HepG2 (cell line): ENCODE measurements at regions not wholly inside any gene's neighbourhood (a gene's known extent, or its start where the extent isn't known, plus 50 kb on each side); places are given as distances from the start of the nearest gene placed in this dataset.

ENCODE experiments used
- ATAC-seq: fragments of 200-7000 bp; cut with Tn5 transposase; 3 replicates; pipeline ENCODE4 v1.9.1; 2020; ENCODE audit warnings: mild to moderate bottlenecking, moderate library complexity
- BruUV-seq: library from RNA; stranded (reverse); fragments of 400-500 nt; replicated peaks from 2 replicates; lab custom pipeline; 2021; lab: Mats Ljungman, UMichigan
- CTCF ChIA-PET: fragments of 300-600 bp; formaldehyde crosslinking; extraction: SDS; loops from one replicate; lab custom pipeline; 2021; ENCODE audit warnings: low total read pairs, inconsistent platforms, low intra/inter-chr PET ratio; lab: Yijun Ruan, JAX
- POLR2A ChIA-PET: fragments of 350-600 bp; sonication (Branson Sonifier 250); formaldehyde crosslinking; loops from one replicate; lab custom pipeline; 2020; ENCODE audit warnings: antibody characterized with exemption, inconsistent platforms; lab: Yijun Ruan, JAX
- DNase-seq: peaks from one replicate; pipeline ENCODE4 v3.0.0-alpha.2; 2015; ENCODE audit warnings: low spot score
- FAIRE-seq: peaks from 3 replicates; lab custom pipeline; 2011; peaks lifted over from hg19 to GRCh38; lab: Jason Lieb, UNC
- H2AFZ ChIP-seq: one replicate; pipeline ENCODE4 v1.6.1; 2011; ENCODE audit warnings: low read length, inconsistent platforms
- H3K27ac ChIP-seq: fragments of 300-600 bp; 3 replicates; pipeline ENCODE4 v1.8.0; 2011; ENCODE audit warnings: mixed run types, mild to moderate bottlenecking, mixed read lengths, low read length, inconsistent platforms; ENCODE audit not compliant: insufficient read depth; ENCODE audit errors: extremely low read length
- H3K27me3 ChIP-seq, 2 experiments: fragments of 200-600 bp in 1 of 2; 2 replicates in 1 of 2; 3 replicates in 1 of 2; pipeline versions ENCODE4 v1.6.0 to v1.8.0; 2011; ENCODE audit warnings: low read length in 2 of 2, mild to moderate bottlenecking in 2 of 2, moderate library complexity in 2 of 2, inconsistent platforms in 1 of 2; ENCODE audit not compliant: insufficient read depth in 2 of 2, control insufficient read depth in 1 of 2
- H3K36me3 ChIP-seq, 2 experiments: fragments of 200-600 bp in 1 of 2; replicated peaks in 1 of 2; 2 replicates in 1 of 2; 3 replicates in 1 of 2; pipeline versions ENCODE4 v1.5.1 to v1.8.0; 2011; ENCODE audit warnings: low read length in 2 of 2, inconsistent platforms in 1 of 2; ENCODE audit not compliant: insufficient read depth in 2 of 2, control insufficient read depth in 1 of 2
- H3K4me1 ChIP-seq: 2 replicates; pipeline ENCODE4 v1.5.1; 2012; ENCODE audit warnings: low read length, inconsistent platforms; ENCODE audit not compliant: insufficient read depth
- H3K4me2 ChIP-seq: 2 replicates; pipeline ENCODE4 v1.6.0; 2011; ENCODE audit warnings: low read depth, low read length, inconsistent platforms
- H3K4me3 ChIP-seq, 3 experiments: fragments of 200-600 bp in 1 of 3; sonication (generic), shearing (Covaris generic) in 1 of 3; replicated peaks in 1 of 3; 2 replicates each; pipeline ENCODE4 v1.5.1; 2011 to 2016; ENCODE audit warnings: low read length in 3 of 3, inconsistent platforms in 2 of 3, low read depth in 2 of 3, mild to moderate bottlenecking in 2 of 3, control low read depth in 1 of 3, mixed read lengths in 1 of 3; ENCODE audit not compliant: insufficient read depth in 1 of 3
- H3K79me2 ChIP-seq: one replicate; pipeline ENCODE4 v1.6.1; 2011; ENCODE audit warnings: low read length, inconsistent platforms; ENCODE audit not compliant: insufficient read depth
- H3K9ac ChIP-seq: 2 replicates; pipeline ENCODE4 v1.6.0; 2011; ENCODE audit warnings: mild to moderate bottlenecking, low read depth, low read length, inconsistent platforms; ENCODE audit not compliant: insufficient read depth
- H3K9me3 ChIP-seq: 2 replicates; pipeline ENCODE4 v1.5.1; 2012; ENCODE audit warnings: mild to moderate bottlenecking, low read length
- H4K20me1 ChIP-seq: 2 replicates; pipeline ENCODE4 v1.6.0; 2011; ENCODE audit warnings: inconsistent platforms, mild to moderate bottlenecking, low read length, moderate library complexity; ENCODE audit not compliant: insufficient read depth
- DZIP1 ChIP-seq: sonication (generic); formaldehyde crosslinking; IDR thresholded peaks from 2 replicates; pipeline ENCODE4 v1.5.0; 2020; ENCODE audit warnings: mild to moderate bottlenecking, missing genetic modification reagents
- GATAD1 ChIP-seq: IDR thresholded peaks from 2 replicates; pipeline ENCODE4 v1.6.1; 2016; ENCODE audit warnings: missing genetic modification reagents, missing compliant biosample characterization
- HMG20B ChIP-seq: conservative IDR thresholded peaks from 2 replicates; pipeline ENCODE4 v1.6.1; 2016; ENCODE audit warnings: missing genetic modification reagents, missing compliant biosample characterization
- HOXA5 ChIP-seq: sonication (generic); formaldehyde crosslinking; IDR thresholded peaks from 2 replicates; pipeline ENCODE4 v1.4.0; 2020; ENCODE audit warnings: missing genetic modification reagents
- MED13 ChIP-seq: sonication (generic); formaldehyde crosslinking; IDR thresholded peaks from 2 replicates; pipeline ENCODE4 v1.5.0; 2020; ENCODE audit warnings: missing genetic modification reagents
- NFIB ChIP-seq: sonication (generic); formaldehyde crosslinking; IDR thresholded peaks from 2 replicates; pipeline ENCODE4 v1.9.0; 2021; ENCODE audit warnings: missing genetic modification reagents, mild to moderate bottlenecking, borderline replicate concordance
- POLR2A ChIP-seq, 2 experiments: IDR thresholded peaks; 2 replicates each; pipeline ENCODE4 v1.6.1; 2011; ENCODE audit warnings: low read depth in 2 of 2, low read length in 2 of 2, mild to moderate bottlenecking in 1 of 2, moderate library complexity in 1 of 2; ENCODE audit not compliant: insufficient read depth in 1 of 2
- TBP ChIP-seq: sonication (generic); formaldehyde crosslinking; IDR thresholded peaks from 2 replicates; pipeline ENCODE4 v1.5.0; 2020; ENCODE audit warnings: missing genetic modification reagents
- ZNF414 ChIP-seq: sonication (generic); formaldehyde crosslinking; IDR thresholded peaks from 2 replicates; pipeline ENCODE4 v1.5.0; 2020; ENCODE audit warnings: missing genetic modification reagents
- ZNF614 ChIP-seq: IDR thresholded peaks from 2 replicates; pipeline ENCODE4 v1.6.1; 2018; ENCODE audit warnings: missing biosample characterization, missing genetic modification reagents, inconsistent platforms, borderline replicate concordance
- ZNF720 ChIP-seq: sonication (generic); formaldehyde crosslinking; IDR thresholded peaks from 2 replicates; pipeline ENCODE4 v1.4.0; 2020; ENCODE audit warnings: missing genetic modification reagents
- ZNF776 ChIP-seq: sonication (generic); formaldehyde crosslinking; IDR thresholded peaks from 2 replicates; pipeline ENCODE4 v1.4.0; 2020; ENCODE audit warnings: mild to moderate bottlenecking, missing genetic modification reagents
- WGBS: methylation state at CpG from one replicate; pipeline ENCODE4 v1.1.6; 2017; ENCODE audit warnings: low lambda C conversion rate; 5-methylcytosine and 5-hydroxymethylcytosine counted together
- in situ Hi-C: cut with HindIII; loops from 2 replicates; pipeline ENCODE4 v1.10.0; 2017; ENCODE audit warnings: low pct_unique_long_range_greater_than_20kb; ENCODE audit not compliant: extremely low pct_ligation_motif_present
- intact Hi-C: fragments of 100-400 bp; cut with micrococcal nuclease; formaldehyde crosslinking; loops from one replicate; pipeline ENCODE4 v1.10.0; 2022; ENCODE audit not compliant: unreplicated experiment
- TF ChIP-seq, protein P1 (sequence below): sonication (generic); formaldehyde crosslinking; IDR thresholded peaks from 2 replicates; pipeline ENCODE4 v1.8.0; 2022; ENCODE audit warnings: missing genetic modification reagents, low read depth, mild to moderate bottlenecking, borderline replicate concordance
- TF ChIP-seq, protein P2 (sequence below): sonication (generic); formaldehyde crosslinking; IDR thresholded peaks from 2 replicates; pipeline ENCODE4 v1.4.0; 2020; ENCODE audit warnings: missing genetic modification reagents, mild to moderate bottlenecking, borderline replicate concordance

DNA sequence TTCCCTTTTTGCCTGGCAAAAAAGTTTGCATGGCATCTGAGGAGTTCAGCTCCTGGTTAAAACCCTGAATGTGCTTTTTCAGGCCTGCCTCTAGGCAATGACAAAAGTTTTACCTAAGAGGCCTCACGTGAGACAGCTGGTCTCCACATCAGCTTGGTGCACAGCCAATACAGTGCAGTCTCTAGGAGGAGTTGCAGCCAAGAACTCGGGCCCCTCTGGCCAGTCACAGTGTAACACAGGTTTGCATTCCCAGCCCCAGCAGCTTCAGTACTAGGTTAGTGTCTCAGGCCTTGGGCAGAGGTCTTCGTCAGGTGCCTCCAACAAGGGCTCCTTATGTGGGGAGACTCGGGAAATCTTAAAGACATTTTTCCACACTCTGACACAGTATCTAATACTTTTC is 771.7 kb downstream of the SORCS1 start (continued):
- no peak for TF ChIP-seq HMG20B (CRISPR knock-in tag)

DNA sequence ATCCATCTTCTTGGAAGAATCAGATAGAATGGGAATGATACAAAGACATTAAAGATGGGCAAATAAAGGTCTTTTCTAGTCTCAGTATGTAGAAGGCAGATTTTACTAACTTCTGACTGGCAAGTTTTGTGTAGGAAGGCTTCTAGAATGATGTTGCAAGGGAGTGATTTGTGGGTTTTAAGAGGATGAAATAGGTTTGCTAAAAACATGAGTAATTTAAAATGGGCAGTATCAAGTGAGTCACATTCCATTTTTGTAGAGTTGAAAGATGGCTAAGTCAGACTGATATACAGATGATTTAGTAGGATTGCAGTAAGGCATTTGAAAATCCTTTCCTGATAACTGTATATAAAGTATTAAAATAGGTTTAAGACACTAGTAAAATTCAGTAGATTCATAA is 777.4 kb downstream of the SORCS1 start:
- ATAC-seq, result no peak
- BruUV-seq, result no TSS peak

GRCh38 chr10:106384496-106384895 is 780.0 kb downstream of the SORCS1 start:
- no peaks in the 10 kb centered on the region for H3K27me3 ChIP-seq
- ChIA-PET POLR2A (no interaction called here), CTCF (no interaction called here)
- H3K79me2 ChIP-seq, result no peaks in the 10 kb centered on the region
- H3K4me2 ChIP-seq, result no peak overlapping the region
- intact Hi-C loops, result no loop called here
- no peak for FAIRE-seq
- BruUV-seq, result no TSS peak
- no peak for DNase-seq
- 3% methylated on average over 5 of the region's 5 CpGs for WGBS
- H3K36me3 ChIP-seq, result no peaks in the 10 kb centered on the region
- no peaks in the 10 kb centered on the region for H4K20me1 ChIP-seq
- ATAC-seq, result no peak
- H3K9ac ChIP-seq, result no peak overlapping the region
- H3K9me3 ChIP-seq, result peaks cover 75% of the 10 kb centered on the region
- no peaks in the 10 kb centered on the region for H3K4me1 ChIP-seq
- H2AFZ ChIP-seq, result no peak overlapping the region
- no peak overlapping the region for H3K27ac ChIP-seq
- in situ Hi-C loops, result no loop called here
- H3K4me3 ChIP-seq, result no peak overlapping the region
- TF ChIP-seq ZNF414 (CRISPR knock-in tag) (no peak), HOXA5 (CRISPR knock-in tag) (no peak), DZIP1 (CRISPR knock-in tag) (no peak), ZNF720 (CRISPR knock-in tag) (no peak), POLR2A (IDR thresholded peaks at IDR 0.05; ENCODE audit: insufficient read depth in 1 of 2, low read depth in 2 of 2, low read length in 2 of 2) (no peak), MED13 (CRISPR knock-in tag) (no peak), ZNF776 (CRISPR knock-in tag) (no peak), TBP (CRISPR knock-in tag) (no peak)

More for the DNA sequence above, 777.4 kb downstream of the SORCS1 start:
- ChIA-PET CTCF (no interaction called here), POLR2A (no interaction called here)
- no peak overlapping the region for H2AFZ ChIP-seq
- H3K4me2 ChIP-seq, result no peak overlapping the region
- no peaks in the 10 kb centered on the region for H3K79me2 ChIP-seq
- H3K36me3 ChIP-seq, result no peaks in the 10 kb centered on the region
- H4K20me1 ChIP-seq, result no peaks in the 10 kb centered on the region
- H3K27ac ChIP-seq, result no peak overlapping the region
- no peak overlapping the region for H3K4me3 ChIP-seq
- DNase-seq (no peak), FAIRE-seq (no peak)
- intact Hi-C loops (no loop called here), in situ Hi-C loops (no loop called here)
- H3K27me3 ChIP-seq, result no peaks in the 10 kb centered on the region
- TF ChIP-seq NFIB (CRISPR knock-in tag) (no peak), HOXA5 (CRISPR knock-in tag) (no peak), GATAD1 (CRISPR knock-in tag) (no peak), ZNF614 (CRISPR knock-in tag) (no peak)
- TF ChIP-seq, protein P1, sequence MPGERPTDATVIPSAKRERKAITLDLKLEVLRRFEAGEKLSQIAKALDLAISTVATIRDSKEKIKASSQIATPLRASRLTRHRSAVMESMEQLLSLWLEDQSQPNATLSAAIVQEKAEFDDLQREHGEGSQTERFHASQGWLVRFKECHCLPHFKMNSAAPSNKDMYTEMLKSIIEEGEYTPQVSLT (CRISPR knock-in tag), result no peak
- TF ChIP-seq, protein P2, sequence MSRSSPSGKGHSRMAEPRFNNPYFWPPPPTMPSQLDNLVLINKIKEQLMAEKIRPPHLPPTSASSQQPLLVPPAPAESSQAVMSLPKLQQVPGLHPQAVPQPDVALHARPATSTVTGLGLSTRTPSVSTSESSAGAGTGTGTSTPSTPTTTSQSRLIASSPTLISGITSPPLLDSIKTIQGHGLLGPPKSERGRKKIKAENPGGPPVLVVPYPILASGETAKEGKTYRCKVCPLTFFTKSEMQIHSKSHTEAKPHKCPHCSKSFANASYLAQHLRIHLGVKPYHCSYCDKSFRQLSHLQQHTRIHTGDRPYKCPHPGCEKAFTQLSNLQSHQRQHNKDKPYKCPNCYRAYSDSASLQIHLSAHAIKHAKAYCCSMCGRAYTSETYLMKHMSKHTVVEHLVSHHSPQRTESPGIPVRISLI (CRISPR knock-in tag), result no peak
- H3K4me1 ChIP-seq, result no peaks in the 10 kb centered on the region
- H3K9me3 ChIP-seq, result peaks cover 69% of the 10 kb centered on the region
- H3K9ac ChIP-seq, result no peak overlapping the region
